ENCODE measurements at regions not wholly inside any gene's neighbourhood (a gene's known extent, or its start where the extent isn't known, plus 50 kb on each side); places are given as distances from the start of the nearest gene placed in this dataset.

GRCh38 chr18:61273533-61273932, 59.7 kb upstream of the CDH20 start:
- H3K27me3 Mint-ChIP-seq (ENCODE audit: low read depth, poor library complexity): peaks cover 3% of the 10 kb centered on the region
- no peak overlapping the region for H3K27ac Mint-ChIP-seq
- H3K4me3 Mint-ChIP-seq: no peak overlapping the region
- no peaks in the 10 kb centered on the region for H3K36me3 Mint-ChIP-seq (ENCODE audit: low read depth)
- H3K4me1 Mint-ChIP-seq: peaks cover 10% of the 10 kb centered on the region
- H3K9me3 Mint-ChIP-seq: peaks cover 6% of the 10 kb centered on the region
- no peak for DNase-seq
- TF ChIP-seq CTCF (IDR thresholded peaks at IDR 0.05): no peak

- no peak for TF ChIP-seq CTCF (IDR thresholded peaks at IDR 0.05)
- Mint-ChIP-seq H3K27ac (peak overlapping the region; percentile 1), H3K4me3 (no peak overlapping the region), H3K36me3 (ENCODE audit: low read depth) (no peaks in the 10 kb centered on the region), H3K27me3 (ENCODE audit: low read depth, poor library complexity) (no peaks in the 10 kb centered on the region), H3K9me3 (peaks cover 4% of the 10 kb centered on the region), H3K4me1 (peaks cover 10% of the 10 kb centered on the region)
- DNase-seq: no peak
These were observed 58.7 kb upstream of the CDH20 start for GRCh38 chr18:61274416-61274960.

- H3K27ac Mint-ChIP-seq: no peak overlapping the region
- H3K4me3 Mint-ChIP-seq: no peak overlapping the region
- no peak for DNase-seq
- peaks cover 10% of the 10 kb centered on the region for H3K4me1 Mint-ChIP-seq
- peaks cover 25% of the 10 kb centered on the region for H3K9me3 Mint-ChIP-seq
- H3K36me3 Mint-ChIP-seq (ENCODE audit: low read depth): peaks cover 4% of the 10 kb centered on the region
- no peaks in the 10 kb centered on the region for H3K27me3 Mint-ChIP-seq (ENCODE audit: low read depth, poor library complexity)
- no peak for TF ChIP-seq CTCF (IDR thresholded peaks at IDR 0.05)
These were observed 55.4 kb upstream of the CDH20 start for GRCh38 chr18:61277808-61278207.

- DNase-seq: no peak
- peaks cover 4% of the 10 kb centered on the region for H3K36me3 Mint-ChIP-seq (ENCODE audit: low read depth)
- TF ChIP-seq CTCF (IDR thresholded peaks at IDR 0.05): no peak
- H3K4me1 Mint-ChIP-seq: no peaks in the 10 kb centered on the region
- H3K4me3 Mint-ChIP-seq: no peak overlapping the region
- no peak overlapping the region for H3K27ac Mint-ChIP-seq
- no peaks in the 10 kb centered on the region for H3K27me3 Mint-ChIP-seq (ENCODE audit: low read depth, poor library complexity)
- peaks cover 20% of the 10 kb centered on the region for H3K9me3 Mint-ChIP-seq
These were observed 51.8 kb upstream of the CDH20 start for GRCh38 chr18:61281431-61281830.

GRCh38 chr18:61282926-61283325, 50.3 kb upstream of the CDH20 start:
- peaks cover 4% of the 10 kb centered on the region for H3K36me3 Mint-ChIP-seq (ENCODE audit: low read depth)
- H3K4me3 Mint-ChIP-seq: no peak overlapping the region
- H3K27me3 Mint-ChIP-seq (ENCODE audit: low read depth, poor library complexity): peaks cover 2% of the 10 kb centered on the region
- H3K9me3 Mint-ChIP-seq: peaks cover 20% of the 10 kb centered on the region
- no peaks in the 10 kb centered on the region for H3K4me1 Mint-ChIP-seq
- DNase-seq: no peak
- TF ChIP-seq CTCF (IDR thresholded peaks at IDR 0.05): no peak
- no peak overlapping the region for H3K27ac Mint-ChIP-seq
